Upper lobe of left lung (tissue), 6 donors: ENCODE measurements at regions not wholly inside any gene's neighbourhood (a gene's known extent, or its start where the extent isn't known, plus 50 kb on each side); places are given as distances from the start of the nearest gene placed in this dataset.

Source experiments
- ATAC-seq, 2 donors: fragments of 200-7000 bp; cut with Tn5 transposase; one replicate each; pipeline ENCODE4 v1.9.1; 2022; ENCODE audit warnings: mild to moderate bottlenecking in 2 of 2, moderate library complexity in 2 of 2; ENCODE audit not compliant: low FRiP score in 2 of 2
- DNase-seq, 2 donors: peaks; one replicate each; pipeline ENCODE4 v3.0.0-alpha.2; 2019 to 2020
- H3K27ac ChIP-seq, 4 donors: fragments of 200-600 bp; sonication (generic); one replicate each; pipeline ENCODE4 v1.5.1; 2016 to 2019
- H3K27me3 ChIP-seq, 4 donors: fragments of 200-600 bp; sonication (generic); one replicate each; pipeline ENCODE4 v1.5.1; 2017 to 2019
- H3K36me3 ChIP-seq, 4 donors: fragments of 200-600 bp; sonication (generic); one replicate each; pipeline ENCODE4 v1.5.1; 2016 to 2019
- H3K4me1 ChIP-seq, 4 donors: fragments of 200-600 bp; sonication (generic); one replicate each; pipeline ENCODE4 v1.5.1; 2018 to 2019
- H3K4me3 ChIP-seq, 4 donors: fragments of 200-600 bp; sonication (generic); one replicate each; pipeline ENCODE4 v1.5.1; 2017 to 2019; ENCODE audit warnings: mild to moderate bottlenecking in 2 of 4, moderate library complexity in 1 of 4
- H3K9me3 ChIP-seq, 4 donors: fragments of 200-600 bp; sonication (generic); one replicate each; pipeline ENCODE4 v1.5.1; 2018 to 2019
- EP300 ChIP-seq, 4 donors: sonication (generic); formaldehyde crosslinking; IDR thresholded peaks; one replicate each; pipeline ENCODE4 v1.5.1; 2017; ENCODE audit warnings: antibody characterized with exemption in 4 of 4, control low read depth in 2 of 4
- POLR2A ChIP-seq, 4 donors: fragments of 450-650 bp; IDR thresholded peaks; one replicate each; pipeline ENCODE4 v1.5.1; 2016 to 2017; ENCODE audit warnings: antibody characterized with exemption in 4 of 4, mild to moderate bottlenecking in 2 of 4
- POLR2AphosphoS5 ChIP-seq, 2 donors: sonication (generic); formaldehyde crosslinking; IDR thresholded peaks; one replicate each; pipeline ENCODE4 v1.5.1; 2017; ENCODE audit warnings: antibody characterized with exemption in 2 of 2
- WGBS, 2 donors: methylation state at CpG; one replicate each; pipeline ENCODE4 v1.1.5; 2017 to 2018; 5-methylcytosine and 5-hydroxymethylcytosine counted together
- TF ChIP-seq, protein P1 (sequence below), 6 experiments: fragments of 450-650 bp in 4 of 6; fragments of 200-600 bp in 2 of 6; sonication (generic) in 2 of 6; IDR thresholded peaks; one replicate each; pipeline ENCODE4 v1.5.1; 2016 to 2019; ENCODE audit warnings: antibody characterized with exemption in 6 of 6
- donor health status: DM: no; HTN: no; CAD: no; lungs with moderate emphysema.
- donor health status: DM: no; HTN: yes; CAD: no; lungs with severe emphysema.

DNA sequence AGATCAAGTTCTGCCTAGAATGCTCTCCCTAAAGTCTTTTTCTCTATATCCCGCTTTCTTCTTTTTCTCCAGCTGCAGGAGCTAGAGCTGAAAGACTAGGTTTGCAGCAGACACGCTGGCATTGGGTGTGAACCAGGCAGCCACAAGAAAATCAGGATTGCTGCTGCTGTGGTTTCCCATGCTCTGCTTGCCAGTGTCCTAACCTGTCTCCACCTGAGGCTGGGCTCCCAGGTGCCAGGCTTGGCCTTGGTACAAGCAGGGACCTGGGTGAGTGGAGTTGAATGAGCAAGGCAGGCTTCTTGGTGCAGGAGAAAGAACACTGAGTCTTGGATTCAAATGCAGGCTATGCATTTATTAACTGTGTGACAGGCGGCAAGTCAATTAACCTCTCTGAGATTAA lies 440.3 kb upstream of the MAF start:
- ATAC-seq, result no peak
- H3K27me3 ChIP-seq, result no peaks in the 10 kb centered on the region

DNA sequence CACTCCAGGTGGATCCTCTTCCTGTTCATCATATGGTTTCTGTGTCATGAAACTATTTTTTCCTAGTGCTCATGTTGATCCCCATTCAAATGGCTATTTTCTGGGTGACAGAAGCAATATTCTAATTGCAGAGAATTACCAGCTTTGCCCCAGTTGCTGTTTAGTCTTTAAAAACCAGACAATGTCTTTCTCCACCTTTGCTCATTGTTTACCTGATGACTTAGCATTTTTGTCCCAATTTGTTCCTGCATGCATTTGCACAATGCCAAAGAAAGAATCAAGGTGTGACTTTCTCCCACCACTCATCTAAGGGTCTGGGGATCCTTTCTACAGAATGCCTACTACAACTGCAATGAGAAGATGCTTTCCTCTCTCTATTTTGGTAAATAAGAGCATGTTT lies 439.9 kb upstream of the MAF start:
- Histone ChIP-seq H3K27ac (no peak overlapping the region), H3K4me1 (peaks cover 0 to 1% (median 0%) of the 10 kb centered on the region in 4 donors), H3K27me3 (no peaks in the 10 kb centered on the region), H3K9me3 (no peaks in the 10 kb centered on the region), H3K4me3 (no peak overlapping the region), H3K36me3 (no peaks in the 10 kb centered on the region)
- DNase-seq (no peak), ATAC-seq (no peak)
- TF ChIP-seq EP300 (IDR thresholded peaks at IDR 0.05), result no peak
- no peak for TF ChIP-seq POLR2A (IDR thresholded peaks at IDR 0.05)
- TF ChIP-seq, protein P1, sequence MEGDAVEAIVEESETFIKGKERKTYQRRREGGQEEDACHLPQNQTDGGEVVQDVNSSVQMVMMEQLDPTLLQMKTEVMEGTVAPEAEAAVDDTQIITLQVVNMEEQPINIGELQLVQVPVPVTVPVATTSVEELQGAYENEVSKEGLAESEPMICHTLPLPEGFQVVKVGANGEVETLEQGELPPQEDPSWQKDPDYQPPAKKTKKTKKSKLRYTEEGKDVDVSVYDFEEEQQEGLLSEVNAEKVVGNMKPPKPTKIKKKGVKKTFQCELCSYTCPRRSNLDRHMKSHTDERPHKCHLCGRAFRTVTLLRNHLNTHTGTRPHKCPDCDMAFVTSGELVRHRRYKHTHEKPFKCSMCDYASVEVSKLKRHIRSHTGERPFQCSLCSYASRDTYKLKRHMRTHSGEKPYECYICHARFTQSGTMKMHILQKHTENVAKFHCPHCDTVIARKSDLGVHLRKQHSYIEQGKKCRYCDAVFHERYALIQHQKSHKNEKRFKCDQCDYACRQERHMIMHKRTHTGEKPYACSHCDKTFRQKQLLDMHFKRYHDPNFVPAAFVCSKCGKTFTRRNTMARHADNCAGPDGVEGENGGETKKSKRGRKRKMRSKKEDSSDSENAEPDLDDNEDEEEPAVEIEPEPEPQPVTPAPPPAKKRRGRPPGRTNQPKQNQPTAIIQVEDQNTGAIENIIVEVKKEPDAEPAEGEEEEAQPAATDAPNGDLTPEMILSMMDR (IDR thresholded peaks at IDR 0.05), result no peak
- TF ChIP-seq POLR2AphosphoS5 (IDR thresholded peaks at IDR 0.05), result no peak

More for the DNA sequence above, 440.3 kb upstream of the MAF start:
- Histone ChIP-seq H3K4me3 (no peak overlapping the region), H3K36me3 (no peaks in the 10 kb centered on the region), H3K4me1 (peaks cover 0 to 5% (median 0%) of the 10 kb centered on the region in 4 donors), H3K27ac (no peak overlapping the region), H3K9me3 (no peaks in the 10 kb centered on the region)
- DNase-seq, result no peak
- 90 to 95% methylated on average over 3 of the region's 3 CpGs for WGBS, 2 donors
- TF ChIP-seq POLR2A (IDR thresholded peaks at IDR 0.05) (no peak), EP300 (IDR thresholded peaks at IDR 0.05) (no peak), POLR2AphosphoS5 (IDR thresholded peaks at IDR 0.05) (no peak)
- TF ChIP-seq, protein P1 (IDR thresholded peaks at IDR 0.05), result no peak

DNA sequence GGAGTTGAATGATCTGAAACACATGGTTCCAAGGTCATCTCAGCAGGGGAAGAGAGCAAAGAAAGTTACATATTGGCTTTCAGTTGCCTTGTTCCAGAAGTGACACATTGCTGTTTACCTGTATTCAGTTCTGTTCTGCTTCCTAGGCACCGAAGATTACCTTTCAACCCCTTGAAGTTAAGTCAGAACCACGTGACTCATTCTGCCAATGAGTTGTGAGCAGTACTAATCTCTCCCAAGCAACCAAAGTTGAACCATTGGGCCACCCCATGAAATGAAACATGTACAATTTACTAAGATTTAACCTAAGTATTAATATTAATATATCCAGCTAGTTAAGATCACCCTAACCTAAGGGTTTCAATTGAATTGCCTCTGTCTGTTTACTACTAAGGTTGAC lies 439.2 kb upstream of the MAF start:
- H3K27me3 ChIP-seq, result no peaks in the 10 kb centered on the region
- H3K36me3 ChIP-seq, result no peaks in the 10 kb centered on the region
- H3K27ac ChIP-seq, result no peak overlapping the region
- no peak overlapping the region for H3K4me3 ChIP-seq
- no peak for TF ChIP-seq POLR2A (IDR thresholded peaks at IDR 0.05)
- TF ChIP-seq, protein P1 (IDR thresholded peaks at IDR 0.05), result no peak
- no peak for TF ChIP-seq POLR2AphosphoS5 (IDR thresholded peaks at IDR 0.05)
- no peak for TF ChIP-seq EP300 (IDR thresholded peaks at IDR 0.05)
- no peak for ATAC-seq
- no peaks in the 10 kb centered on the region for H3K9me3 ChIP-seq
- 81% methylated on average over 2 of the region's 2 CpGs for WGBS, 2 donors
- DNase-seq, result no peak
- H3K4me1 ChIP-seq, result no peaks in the 10 kb centered on the region

DNA sequence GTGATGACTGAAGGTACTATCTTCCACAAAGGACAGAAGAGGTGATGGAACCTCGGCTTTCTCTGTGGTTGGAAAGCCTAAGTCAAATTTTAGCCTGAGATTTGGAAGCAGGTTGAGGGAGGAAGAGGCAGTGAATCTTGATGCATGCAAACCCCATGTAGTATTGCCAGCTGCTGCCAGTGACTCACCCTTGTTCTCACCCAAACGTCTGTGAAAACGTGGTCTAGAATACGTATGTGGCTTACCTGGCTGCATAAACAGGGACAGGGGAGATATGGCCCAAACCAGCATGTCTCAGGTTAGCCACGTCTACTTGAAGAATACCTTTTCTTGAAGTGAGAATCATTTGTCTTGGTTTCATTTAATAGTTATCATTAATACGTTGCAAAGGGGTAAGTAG lies 438.0 kb upstream of the MAF start:
- Histone ChIP-seq H3K36me3 (no peaks in the 10 kb centered on the region), H3K4me3 (no peak overlapping the region), H3K27ac (no peak overlapping the region), H3K4me1 (no peaks in the 10 kb centered on the region), H3K9me3 (no peaks in the 10 kb centered on the region), H3K27me3 (no peaks in the 10 kb centered on the region)
- ATAC-seq (no peak), DNase-seq (no peak)
- WGBS, 2 donors, result 82 to 85% methylated on average over 6 of the region's 6 CpGs
- TF ChIP-seq EP300 (IDR thresholded peaks at IDR 0.05) (no peak), POLR2A (IDR thresholded peaks at IDR 0.05) (no peak), POLR2AphosphoS5 (IDR thresholded peaks at IDR 0.05) (no peak)
- TF ChIP-seq, protein P1 (IDR thresholded peaks at IDR 0.05), result no peak

DNA sequence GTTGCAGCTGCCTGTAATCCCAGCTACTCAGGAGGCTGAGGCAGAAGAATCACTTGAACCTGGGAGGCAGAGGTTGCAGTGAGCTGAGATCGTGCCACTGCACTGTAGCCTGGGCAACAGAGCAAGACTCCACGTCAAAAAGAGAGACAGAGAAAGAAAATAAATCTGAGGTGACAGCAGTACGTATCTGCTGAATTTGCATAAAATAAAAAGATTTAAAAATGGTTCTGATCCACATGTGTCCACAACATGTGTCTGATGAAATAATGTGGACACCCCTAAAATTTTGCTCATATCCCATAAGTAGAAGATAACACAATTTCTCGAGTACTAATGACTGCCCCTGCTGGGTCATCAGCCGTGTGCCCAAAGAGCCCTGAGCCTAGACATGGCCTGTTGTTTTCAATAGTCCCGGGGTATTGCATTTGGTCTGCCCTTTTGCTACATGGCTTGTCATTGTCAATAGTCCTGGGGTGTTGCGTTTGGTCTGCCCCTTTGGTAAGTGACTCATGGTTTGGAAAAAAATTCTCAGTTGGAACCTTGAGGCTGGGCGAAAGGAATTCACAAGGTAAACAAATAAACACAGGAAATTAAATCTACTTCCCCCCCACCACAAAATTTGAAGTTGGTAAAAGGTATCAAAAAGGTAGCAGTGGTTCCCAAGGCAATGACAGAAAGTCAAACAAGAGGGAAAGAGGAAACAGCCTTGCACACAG lies 434.6 kb upstream of the MAF start:
- TF ChIP-seq, protein P1 (IDR thresholded peaks at IDR 0.05), result no peak
- no peak for TF ChIP-seq EP300 (IDR thresholded peaks at IDR 0.05)
- TF ChIP-seq POLR2AphosphoS5 (IDR thresholded peaks at IDR 0.05), result no peak
- TF ChIP-seq POLR2A (IDR thresholded peaks at IDR 0.05), result no peak
- WGBS, 2 donors, result 88% methylated on average over 8 of the region's 8 CpGs
- ATAC-seq, result no peak
- no peak for DNase-seq
- Histone ChIP-seq H3K9me3 (no peaks in the 10 kb centered on the region), H3K36me3 (no peaks in the 10 kb centered on the region), H3K27me3 (no peaks in the 10 kb centered on the region), H3K4me3 (no peak overlapping the region), H3K27ac (no peak overlapping the region), H3K4me1 (no peaks in the 10 kb centered on the region)
